ENCODE measurements at regions not wholly inside any gene's neighbourhood (a gene's known extent, or its start where the extent isn't known, plus 50 kb on each side); places are given as distances from the start of the nearest gene placed in this dataset.

DNA sequence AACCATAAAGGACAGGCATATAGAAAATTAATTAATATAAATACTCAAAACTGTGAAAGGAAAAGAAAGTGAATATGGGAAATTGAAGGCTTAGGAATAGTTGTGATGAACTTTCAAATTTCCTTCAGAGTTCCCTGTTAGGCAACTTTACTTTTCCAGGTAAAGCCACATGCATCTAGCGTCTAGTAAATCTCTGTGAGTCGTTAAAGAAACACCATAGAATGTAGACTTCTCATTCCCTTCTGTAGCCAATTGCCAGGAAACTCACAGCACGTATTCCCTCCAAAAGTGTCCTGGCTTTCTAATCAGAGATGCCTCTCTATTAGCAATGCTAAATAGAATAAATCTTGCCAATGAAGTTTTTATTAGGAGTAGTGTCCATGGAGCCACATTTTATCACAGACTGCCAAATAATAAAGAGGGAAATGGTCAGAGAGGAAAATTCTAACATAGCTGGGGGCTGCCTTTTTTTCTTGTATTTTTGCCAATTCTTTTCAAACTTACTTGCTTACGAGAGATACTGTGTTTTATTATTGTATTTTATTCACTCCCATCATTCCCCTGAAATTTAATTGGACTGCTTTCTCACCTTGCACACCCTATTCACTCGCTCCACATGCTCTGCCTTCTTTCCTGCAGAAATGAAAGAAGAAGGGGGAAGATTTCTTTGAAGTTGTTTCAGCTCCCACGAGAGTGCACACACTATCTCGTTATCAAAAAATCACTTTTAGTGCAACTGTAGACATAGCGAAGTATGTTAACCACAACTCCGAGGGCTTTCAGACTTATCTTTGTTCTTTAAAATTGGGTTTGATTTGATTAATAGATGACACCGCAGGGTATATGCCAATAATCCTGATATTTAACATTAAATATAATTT is 439.0 kb downstream of the CSNK1G3 start:
- intact Hi-C loops (cut with DNase I; ENCODE audit: low total_unique reads) = no loop called here
- Histone ChIP-seq H3K27me3 (no peaks in the 10 kb centered on the region), H3K9me3 (no peaks in the 10 kb centered on the region), H3K4me1 (no peaks in the 10 kb centered on the region), H3K4me3 (no peak overlapping the region), H3K36me3 (ENCODE audit: low read depth, missing control alignments) (no peaks in the 10 kb centered on the region), H3K27ac (no peak overlapping the region)
- DNase-seq = no peak
- TF ChIP-seq, protein P1, sequence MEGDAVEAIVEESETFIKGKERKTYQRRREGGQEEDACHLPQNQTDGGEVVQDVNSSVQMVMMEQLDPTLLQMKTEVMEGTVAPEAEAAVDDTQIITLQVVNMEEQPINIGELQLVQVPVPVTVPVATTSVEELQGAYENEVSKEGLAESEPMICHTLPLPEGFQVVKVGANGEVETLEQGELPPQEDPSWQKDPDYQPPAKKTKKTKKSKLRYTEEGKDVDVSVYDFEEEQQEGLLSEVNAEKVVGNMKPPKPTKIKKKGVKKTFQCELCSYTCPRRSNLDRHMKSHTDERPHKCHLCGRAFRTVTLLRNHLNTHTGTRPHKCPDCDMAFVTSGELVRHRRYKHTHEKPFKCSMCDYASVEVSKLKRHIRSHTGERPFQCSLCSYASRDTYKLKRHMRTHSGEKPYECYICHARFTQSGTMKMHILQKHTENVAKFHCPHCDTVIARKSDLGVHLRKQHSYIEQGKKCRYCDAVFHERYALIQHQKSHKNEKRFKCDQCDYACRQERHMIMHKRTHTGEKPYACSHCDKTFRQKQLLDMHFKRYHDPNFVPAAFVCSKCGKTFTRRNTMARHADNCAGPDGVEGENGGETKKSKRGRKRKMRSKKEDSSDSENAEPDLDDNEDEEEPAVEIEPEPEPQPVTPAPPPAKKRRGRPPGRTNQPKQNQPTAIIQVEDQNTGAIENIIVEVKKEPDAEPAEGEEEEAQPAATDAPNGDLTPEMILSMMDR (IDR thresholded peaks at IDR 0.05) = no peak
- TF ChIP-seq POLR2A (IDR thresholded peaks at IDR 0.05) = no peak
- 76 to 87% methylated on average over 10 of the region's 10 CpGs for WGBS, 2 donors

DNA sequence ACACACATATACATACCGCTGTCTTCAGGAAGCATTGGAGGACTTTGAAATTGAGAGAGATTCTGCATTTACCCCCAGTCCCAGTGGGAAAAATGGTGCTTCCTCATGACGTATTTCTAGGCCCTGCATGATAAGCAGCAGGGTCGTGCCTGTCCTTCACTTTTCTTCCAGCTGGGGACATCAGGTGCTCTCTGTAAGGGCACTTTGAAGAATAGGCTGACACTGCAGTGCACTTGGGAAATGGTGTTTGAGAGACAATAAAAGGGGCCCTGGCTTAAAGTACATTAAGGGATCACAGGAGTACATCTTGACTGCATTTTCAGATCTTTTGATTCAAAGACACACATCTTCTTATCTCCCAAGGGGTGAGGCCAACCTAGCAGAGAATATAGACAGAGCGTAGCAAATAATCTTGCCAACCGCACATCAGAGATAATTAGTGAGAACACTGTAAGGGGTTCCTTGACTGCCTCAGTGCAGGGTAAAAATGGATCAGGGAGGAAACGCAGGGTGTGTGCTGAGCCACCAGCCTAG is 437.9 kb downstream of the CSNK1G3 start:
- H3K27ac ChIP-seq = no peak overlapping the region
- H3K9me3 ChIP-seq = no peaks in the 10 kb centered on the region
- intact Hi-C loops (cut with DNase I; ENCODE audit: low total_unique reads) = no loop called here
- H3K27me3 ChIP-seq = no peaks in the 10 kb centered on the region
- no peaks in the 10 kb centered on the region for H3K36me3 ChIP-seq (ENCODE audit: low read depth, missing control alignments)
- no peak for DNase-seq
- TF ChIP-seq POLR2A (IDR thresholded peaks at IDR 0.05) = no peak
- TF ChIP-seq, protein P1 (IDR thresholded peaks at IDR 0.05) = no peak
- no peaks in the 10 kb centered on the region for H3K4me1 ChIP-seq
- H3K4me3 ChIP-seq = no peak overlapping the region
- 88 to 91% methylated on average over 5 to 6 of the region's 6 CpGs for WGBS, 2 donors

DNA sequence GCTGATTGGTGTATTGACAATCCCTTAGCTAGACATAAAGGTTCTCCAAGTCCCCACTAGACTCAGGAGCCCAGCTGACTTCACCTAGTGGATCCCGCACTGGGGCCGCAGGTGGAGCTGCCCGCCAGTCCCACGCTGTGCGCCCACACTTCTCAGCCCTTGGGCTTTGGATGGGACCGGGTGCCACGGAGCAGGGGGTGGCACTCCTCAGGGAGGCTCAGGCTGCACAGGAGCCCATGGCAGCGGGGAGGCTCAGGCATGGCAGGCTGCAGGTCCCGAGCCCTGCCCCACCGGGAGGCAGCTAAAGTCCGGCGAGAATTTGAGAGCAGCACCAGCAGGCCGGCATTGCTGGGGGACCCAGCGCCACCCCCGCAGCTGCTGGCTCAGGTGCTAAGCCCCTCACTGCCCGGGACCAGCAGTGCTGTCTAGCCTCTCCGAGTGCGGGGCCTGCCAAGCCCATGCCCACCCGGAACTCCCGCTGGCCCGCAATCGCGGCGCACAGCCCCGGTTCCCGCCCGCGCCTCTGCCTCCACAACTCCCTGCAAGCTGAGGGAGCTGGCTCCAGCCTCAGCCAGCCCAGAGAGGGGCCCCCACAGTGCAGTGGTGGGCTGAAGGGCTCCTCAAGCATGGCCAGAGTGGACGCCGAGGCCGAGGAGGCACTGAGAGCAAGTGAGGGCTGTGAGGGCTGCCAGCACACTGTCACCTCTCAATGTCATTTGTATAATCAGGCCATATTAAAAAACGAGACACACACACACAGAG is 437.2 kb downstream of the CSNK1G3 start:
- no peak overlapping the region for H3K27ac ChIP-seq
- no peaks in the 10 kb centered on the region for H3K4me1 ChIP-seq
- no peak for TF ChIP-seq POLR2A (IDR thresholded peaks at IDR 0.05)
- TF ChIP-seq, protein P1 (IDR thresholded peaks at IDR 0.05) = no peak
- DNase-seq = no peak
- no peaks in the 10 kb centered on the region for H3K36me3 ChIP-seq (ENCODE audit: low read depth, missing control alignments)
- H3K4me3 ChIP-seq = no peak overlapping the region
- no peaks in the 10 kb centered on the region for H3K27me3 ChIP-seq
- intact Hi-C loops (cut with DNase I; ENCODE audit: low total_unique reads) = no loop called here
- WGBS, 2 donors = 67 to 94% methylated on average over 1 to 16 of the region's 32 CpGs
- no peaks in the 10 kb centered on the region for H3K9me3 ChIP-seq

DNA sequence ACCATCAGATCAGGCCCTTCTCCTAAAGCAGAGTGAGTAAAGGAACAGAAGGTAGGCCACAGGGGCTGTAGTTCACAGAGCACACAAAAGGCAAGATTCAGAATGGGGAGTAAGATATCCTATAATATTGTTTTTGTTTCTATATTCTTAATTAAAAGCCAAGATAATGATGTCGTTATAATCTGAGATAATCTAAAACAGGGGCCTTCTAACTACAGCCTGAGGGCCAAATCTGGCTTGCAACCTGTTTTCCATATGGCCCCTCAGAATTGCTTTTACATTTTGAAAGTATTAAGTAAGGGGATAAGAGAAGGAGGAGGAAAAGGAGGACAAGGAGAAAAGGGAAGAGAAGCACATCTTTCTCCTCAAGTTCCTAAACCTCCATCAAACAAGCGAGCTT is 435.8 kb downstream of the CSNK1G3 start:
- TF ChIP-seq, protein P1 (IDR thresholded peaks at IDR 0.05) = no peak
- TF ChIP-seq POLR2A (IDR thresholded peaks at IDR 0.05) = no peak
- 85 to 87% methylated on average over 2 of the region's 2 CpGs for WGBS, 2 donors
- Histone ChIP-seq H3K4me3 (no peak overlapping the region), H3K36me3 (ENCODE audit: low read depth, missing control alignments) (no peaks in the 10 kb centered on the region), H3K27me3 (no peaks in the 10 kb centered on the region), H3K9me3 (no peaks in the 10 kb centered on the region), H3K27ac (no peak overlapping the region), H3K4me1 (no peaks in the 10 kb centered on the region)
- intact Hi-C loops (cut with DNase I; ENCODE audit: low total_unique reads) = no loop called here
- DNase-seq = no peak
